ENCODE measurements at regions not wholly inside any gene's neighbourhood (a gene's known extent, or its start where the extent isn't known, plus 50 kb on each side); places are given as distances from the start of the nearest gene placed in this dataset.

GRCh38 chr3:170766823-170767575 lies 103.0 kb downstream of the RPL22L1 start:
- no peaks in the 10 kb centered on the region for H3K27me3 ChIP-seq
- no peaks in the 10 kb centered on the region for H3K4me1 ChIP-seq
- H3K36me3 ChIP-seq: no peaks in the 10 kb centered on the region
- 66 to 82% methylated on average over 4 of the region's 4 CpGs for WGBS, 2 donors
- no peaks in the 10 kb centered on the region for H3K9me3 ChIP-seq
- DNase-seq: no peak
- intact Hi-C loops (cut with DNase I): no loop called here
- no peak overlapping the region for H3K4me3 ChIP-seq
- TF ChIP-seq CTCF (IDR thresholded peaks at IDR 0.05): no peak
- no peak for TF ChIP-seq POLR2A (IDR thresholded peaks at IDR 0.05)
- H3K27ac ChIP-seq: no peak overlapping the region

DNA sequence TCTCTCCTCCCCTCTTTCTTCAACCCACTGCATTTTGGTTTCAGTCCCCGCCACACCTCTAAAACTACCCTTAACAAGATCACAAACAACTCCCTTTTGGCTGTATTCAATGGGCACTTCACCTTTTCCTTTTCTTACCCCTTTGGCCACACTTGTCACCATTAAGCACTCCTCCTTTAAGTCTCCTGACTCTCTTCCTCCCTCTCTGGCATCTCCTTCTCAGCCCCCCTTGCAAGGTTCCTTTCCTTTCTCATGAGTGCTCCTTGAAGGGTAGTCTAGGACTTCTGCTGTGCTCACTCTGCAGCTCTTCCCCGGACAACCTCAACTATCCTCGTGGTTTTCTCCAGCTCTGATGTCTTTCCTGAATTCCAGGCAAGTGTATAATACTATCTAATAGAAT lies 103.7 kb downstream of the RPL22L1 start:
- H3K9me3 ChIP-seq: no peaks in the 10 kb centered on the region
- no peak overlapping the region for H3K27ac ChIP-seq
- no peaks in the 10 kb centered on the region for H3K36me3 ChIP-seq
- no peaks in the 10 kb centered on the region for H3K27me3 ChIP-seq
- DNase-seq: no peak
- H3K4me3 ChIP-seq: no peak overlapping the region
- 85 to 87% methylated on average over 3 of the region's 3 CpGs for WGBS, 2 donors
- intact Hi-C loops (cut with DNase I): no loop called here
- H3K4me1 ChIP-seq: no peaks in the 10 kb centered on the region
- no peak for TF ChIP-seq POLR2A (IDR thresholded peaks at IDR 0.05)
- TF ChIP-seq CTCF (IDR thresholded peaks at IDR 0.05): no peak

- no peak for DNase-seq
- 67 to 69% methylated on average over 4 of the region's 4 CpGs for WGBS, 2 donors
- H3K9me3 ChIP-seq: no peaks in the 10 kb centered on the region
- H3K27me3 ChIP-seq: no peaks in the 10 kb centered on the region
- no peak overlapping the region for H3K27ac ChIP-seq
- no peaks in the 10 kb centered on the region for H3K36me3 ChIP-seq
- TF ChIP-seq CTCF (IDR thresholded peaks at IDR 0.05) (no peak), POLR2A (IDR thresholded peaks at IDR 0.05) (no peak)
- H3K4me3 ChIP-seq: no peak overlapping the region
- intact Hi-C loops (cut with DNase I): no loop called here
- no peaks in the 10 kb centered on the region for H3K4me1 ChIP-seq
Measured at GRCh38 chr3:170765419-170766078, 104.4 kb downstream of the RPL22L1 start.

GRCh38 chr3:170764017-170764416 lies 106.0 kb downstream of the RPL22L1 start:
- no peaks in the 10 kb centered on the region for H3K36me3 ChIP-seq
- H3K4me1 ChIP-seq: no peaks in the 10 kb centered on the region
- no peaks in the 10 kb centered on the region for H3K9me3 ChIP-seq
- DNase-seq: no peak
- TF ChIP-seq POLR2A (IDR thresholded peaks at IDR 0.05) (no peak), CTCF (IDR thresholded peaks at IDR 0.05) (no peak)
- 73 to 88% methylated on average over 1 of the region's 1 CpG for WGBS, 2 donors
- no peak overlapping the region for H3K27ac ChIP-seq
- intact Hi-C loops (cut with DNase I): no loop called here
- no peak overlapping the region for H3K4me3 ChIP-seq
- no peaks in the 10 kb centered on the region for H3K27me3 ChIP-seq

GRCh38 chr3:170762064-170762463 lies 107.9 kb downstream of the RPL22L1 start:
- H3K36me3 ChIP-seq: no peaks in the 10 kb centered on the region
- H3K4me1 ChIP-seq: no peaks in the 10 kb centered on the region
- H3K27me3 ChIP-seq: no peaks in the 10 kb centered on the region
- no peak for DNase-seq
- intact Hi-C loops (cut with DNase I): no loop called here
- no peaks in the 10 kb centered on the region for H3K9me3 ChIP-seq
- 55 to 71% methylated on average over 2 of the region's 2 CpGs for WGBS, 2 donors
- no peak overlapping the region for H3K4me3 ChIP-seq
- TF ChIP-seq POLR2A (IDR thresholded peaks at IDR 0.05) (no peak), CTCF (IDR thresholded peaks at IDR 0.05) (no peak)
- no peak overlapping the region for H3K27ac ChIP-seq

Data from esophagus squamous epithelium (tissue), 5 donors.